Upper lobe of left lung (tissue), 6 donors: ENCODE measurements at regions not wholly inside any gene's neighbourhood (a gene's known extent, or its start where the extent isn't known, plus 50 kb on each side); places are given as distances from the start of the nearest gene placed in this dataset.
"Not testable (repeated sequence)": the region's sequence is repeated elsewhere in the genome, so short reads cannot be mapped to it uniquely, and the experiment has no call there.

ENCODE experiments used
- ATAC-seq, 2 donors: fragments of 200-7000 bp; cut with Tn5 transposase; one replicate each; pipeline ENCODE4 v1.9.1; 2022; ENCODE audit warnings: mild to moderate bottlenecking in 2 of 2, moderate library complexity in 2 of 2; ENCODE audit not compliant: low FRiP score in 2 of 2
- DNase-seq, 2 donors: peaks; one replicate each; pipeline ENCODE4 v3.0.0-alpha.2; 2019 to 2020
- H3K27ac ChIP-seq, 4 donors: fragments of 200-600 bp; sonication (generic); one replicate each; pipeline ENCODE4 v1.5.1; 2016 to 2019
- H3K27me3 ChIP-seq, 4 donors: fragments of 200-600 bp; sonication (generic); one replicate each; pipeline ENCODE4 v1.5.1; 2017 to 2019
- H3K36me3 ChIP-seq, 4 donors: fragments of 200-600 bp; sonication (generic); one replicate each; pipeline ENCODE4 v1.5.1; 2016 to 2019
- H3K4me1 ChIP-seq, 4 donors: fragments of 200-600 bp; sonication (generic); one replicate each; pipeline ENCODE4 v1.5.1; 2018 to 2019
- H3K4me3 ChIP-seq, 4 donors: fragments of 200-600 bp; sonication (generic); one replicate each; pipeline ENCODE4 v1.5.1; 2017 to 2019; ENCODE audit warnings: mild to moderate bottlenecking in 2 of 4, moderate library complexity in 1 of 4
- H3K9me3 ChIP-seq, 4 donors: fragments of 200-600 bp; sonication (generic); one replicate each; pipeline ENCODE4 v1.5.1; 2018 to 2019
- EP300 ChIP-seq, 4 donors: sonication (generic); formaldehyde crosslinking; IDR thresholded peaks; one replicate each; pipeline ENCODE4 v1.5.1; 2017; ENCODE audit warnings: antibody characterized with exemption in 4 of 4, control low read depth in 2 of 4
- POLR2A ChIP-seq, 4 donors: fragments of 450-650 bp; IDR thresholded peaks; one replicate each; pipeline ENCODE4 v1.5.1; 2016 to 2017; ENCODE audit warnings: antibody characterized with exemption in 4 of 4, mild to moderate bottlenecking in 2 of 4
- POLR2AphosphoS5 ChIP-seq, 2 donors: sonication (generic); formaldehyde crosslinking; IDR thresholded peaks; one replicate each; pipeline ENCODE4 v1.5.1; 2017; ENCODE audit warnings: antibody characterized with exemption in 2 of 2
- WGBS, 2 donors: methylation state at CpG; one replicate each; pipeline ENCODE4 v1.1.5; 2017 to 2018; 5-methylcytosine and 5-hydroxymethylcytosine counted together
- TF ChIP-seq, protein P1 (sequence below), 6 experiments: fragments of 450-650 bp in 4 of 6; fragments of 200-600 bp in 2 of 6; sonication (generic) in 2 of 6; IDR thresholded peaks; one replicate each; pipeline ENCODE4 v1.5.1; 2016 to 2019; ENCODE audit warnings: antibody characterized with exemption in 6 of 6
- donor health status: DM: no; HTN: no; CAD: no; lungs with moderate emphysema.
- donor health status: DM: no; HTN: yes; CAD: no; lungs with severe emphysema.

DNA sequence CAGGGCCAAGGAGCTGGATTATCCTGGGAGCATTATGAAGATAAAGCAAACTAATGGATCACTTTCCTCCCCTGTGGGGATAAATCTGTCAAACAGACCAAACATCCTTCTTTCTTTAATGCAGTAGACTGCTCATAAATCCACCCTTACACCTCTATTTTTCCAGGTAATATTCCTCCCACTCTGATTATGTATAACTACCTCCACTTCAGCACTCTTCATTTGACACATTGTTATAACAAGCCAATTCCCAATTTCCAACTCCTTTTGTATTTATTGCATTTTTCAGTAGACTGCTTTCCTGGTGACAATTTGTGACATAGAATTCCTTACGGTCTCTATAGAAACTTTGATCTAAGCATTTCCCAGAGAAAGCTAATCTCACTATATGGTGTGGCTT lies 115.0 kb upstream of the PRKG2 start:
- Histone ChIP-seq H3K27me3 (no peaks in the 10 kb centered on the region), H3K27ac (no peak overlapping the region), H3K36me3 (no peaks in the 10 kb centered on the region), H3K4me3 (no peak overlapping the region), H3K4me1 (no peaks in the 10 kb centered on the region), H3K9me3 (no peaks in the 10 kb centered on the region)
- TF ChIP-seq, protein P1, sequence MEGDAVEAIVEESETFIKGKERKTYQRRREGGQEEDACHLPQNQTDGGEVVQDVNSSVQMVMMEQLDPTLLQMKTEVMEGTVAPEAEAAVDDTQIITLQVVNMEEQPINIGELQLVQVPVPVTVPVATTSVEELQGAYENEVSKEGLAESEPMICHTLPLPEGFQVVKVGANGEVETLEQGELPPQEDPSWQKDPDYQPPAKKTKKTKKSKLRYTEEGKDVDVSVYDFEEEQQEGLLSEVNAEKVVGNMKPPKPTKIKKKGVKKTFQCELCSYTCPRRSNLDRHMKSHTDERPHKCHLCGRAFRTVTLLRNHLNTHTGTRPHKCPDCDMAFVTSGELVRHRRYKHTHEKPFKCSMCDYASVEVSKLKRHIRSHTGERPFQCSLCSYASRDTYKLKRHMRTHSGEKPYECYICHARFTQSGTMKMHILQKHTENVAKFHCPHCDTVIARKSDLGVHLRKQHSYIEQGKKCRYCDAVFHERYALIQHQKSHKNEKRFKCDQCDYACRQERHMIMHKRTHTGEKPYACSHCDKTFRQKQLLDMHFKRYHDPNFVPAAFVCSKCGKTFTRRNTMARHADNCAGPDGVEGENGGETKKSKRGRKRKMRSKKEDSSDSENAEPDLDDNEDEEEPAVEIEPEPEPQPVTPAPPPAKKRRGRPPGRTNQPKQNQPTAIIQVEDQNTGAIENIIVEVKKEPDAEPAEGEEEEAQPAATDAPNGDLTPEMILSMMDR (IDR thresholded peaks at IDR 0.05), result no peak
- TF ChIP-seq EP300 (IDR thresholded peaks at IDR 0.05) (no peak), POLR2AphosphoS5 (IDR thresholded peaks at IDR 0.05) (no peak), POLR2A (IDR thresholded peaks at IDR 0.05) (no peak)
- 54 to 55% methylated on average over 1 of the region's 1 CpG for WGBS, 2 donors
- no peak for DNase-seq
- no peak for ATAC-seq

DNA sequence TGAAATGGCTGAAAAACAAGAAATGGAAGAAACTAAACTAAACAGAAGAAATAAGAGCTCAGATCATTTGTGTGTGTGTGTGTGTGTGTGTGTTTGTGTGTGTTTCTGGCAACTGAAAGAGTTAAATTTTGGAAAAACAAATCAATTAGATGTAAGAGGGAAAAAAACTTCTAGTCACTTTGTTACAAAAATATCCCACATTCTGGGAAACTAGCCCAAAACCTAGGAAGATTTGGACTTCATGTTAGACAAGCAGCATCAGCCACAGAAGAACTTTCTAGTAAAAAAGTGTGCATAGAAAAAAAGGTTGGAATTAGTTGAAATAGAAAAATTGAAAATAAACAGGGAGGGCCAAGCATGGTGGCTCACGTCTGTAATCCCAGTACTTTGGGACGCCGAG lies 111.6 kb upstream of the PRKG2 start:
- TF ChIP-seq POLR2AphosphoS5 (IDR thresholded peaks at IDR 0.05), result no peak
- TF ChIP-seq EP300 (IDR thresholded peaks at IDR 0.05), result no peak
- TF ChIP-seq POLR2A (IDR thresholded peaks at IDR 0.05), result no peak
- TF ChIP-seq, protein P1 (IDR thresholded peaks at IDR 0.05), result no peak
- Histone ChIP-seq H3K36me3 (no peaks in the 10 kb centered on the region), H3K4me1 (no peaks in the 10 kb centered on the region), H3K27me3 (no peaks in the 10 kb centered on the region), H3K4me3 (no peak overlapping the region), H3K27ac (no peak overlapping the region), H3K9me3 (no peaks in the 10 kb centered on the region)
- ATAC-seq (no peak), DNase-seq (no peak)
- 74 to 88% methylated on average over 3 of the region's 3 CpGs for WGBS, 2 donors

DNA sequence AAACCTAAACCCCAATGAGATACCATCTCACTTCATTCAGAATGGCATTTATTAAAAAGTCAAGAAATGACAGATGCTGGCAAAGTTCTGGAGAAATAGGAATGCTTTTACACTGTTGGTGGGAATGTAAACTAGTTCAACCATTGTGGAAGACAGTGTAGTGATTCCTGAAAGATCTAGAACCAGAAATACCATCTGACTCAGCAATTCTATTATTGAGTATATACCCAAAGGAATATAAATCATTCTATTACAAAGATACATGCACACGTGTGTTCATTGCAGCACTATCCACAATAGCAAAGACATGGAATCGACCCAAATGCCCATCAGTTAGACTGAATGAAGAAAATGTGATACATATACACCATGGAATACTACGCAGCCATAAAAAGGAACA lies 109.6 kb upstream of the PRKG2 start:
- not testable (repeated sequence) for ATAC-seq, H3K9me3 ChIP-seq, H3K27ac ChIP-seq, H3K4me3 ChIP-seq, H3K36me3 ChIP-seq, DNase-seq, H3K4me1 ChIP-seq, H3K27me3 ChIP-seq
- 88 to 90% methylated on average over 3 of the region's 3 CpGs for WGBS, 2 donors

DNA sequence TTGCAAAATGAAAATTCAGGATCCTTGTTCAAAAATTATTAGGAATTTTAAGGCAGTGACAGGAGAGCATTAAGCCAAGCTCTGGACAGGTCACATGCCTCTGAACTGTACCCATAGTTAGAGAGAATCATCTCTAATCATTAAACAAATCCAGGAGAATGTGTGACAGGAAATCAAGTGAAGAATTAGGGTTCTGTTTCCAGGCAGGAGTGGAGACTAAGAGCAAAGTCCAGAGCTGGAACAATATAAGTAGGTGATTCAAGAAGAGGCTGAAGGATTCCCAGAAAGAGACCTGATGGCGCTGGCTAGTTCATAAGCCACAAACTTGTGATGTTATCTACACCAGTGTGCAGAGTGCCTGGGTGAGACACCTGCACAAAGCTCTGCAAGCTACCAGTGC lies 104.6 kb upstream of the PRKG2 start:
- WGBS, 2 donors, result 79 to 100% methylated on average over 1 of the region's 1 CpG
- no peak for DNase-seq
- Histone ChIP-seq H3K27me3 (no peaks in the 10 kb centered on the region), H3K4me1 (no peaks in the 10 kb centered on the region), H3K4me3 (no peak overlapping the region), H3K9me3 (no peaks in the 10 kb centered on the region), H3K27ac (no peak overlapping the region), H3K36me3 (no peaks in the 10 kb centered on the region)
- TF ChIP-seq EP300 (IDR thresholded peaks at IDR 0.05) (no peak), POLR2AphosphoS5 (IDR thresholded peaks at IDR 0.05) (no peak), POLR2A (IDR thresholded peaks at IDR 0.05) (no peak)
- TF ChIP-seq, protein P1 (IDR thresholded peaks at IDR 0.05), result no peak
- ATAC-seq, result no peak

DNA sequence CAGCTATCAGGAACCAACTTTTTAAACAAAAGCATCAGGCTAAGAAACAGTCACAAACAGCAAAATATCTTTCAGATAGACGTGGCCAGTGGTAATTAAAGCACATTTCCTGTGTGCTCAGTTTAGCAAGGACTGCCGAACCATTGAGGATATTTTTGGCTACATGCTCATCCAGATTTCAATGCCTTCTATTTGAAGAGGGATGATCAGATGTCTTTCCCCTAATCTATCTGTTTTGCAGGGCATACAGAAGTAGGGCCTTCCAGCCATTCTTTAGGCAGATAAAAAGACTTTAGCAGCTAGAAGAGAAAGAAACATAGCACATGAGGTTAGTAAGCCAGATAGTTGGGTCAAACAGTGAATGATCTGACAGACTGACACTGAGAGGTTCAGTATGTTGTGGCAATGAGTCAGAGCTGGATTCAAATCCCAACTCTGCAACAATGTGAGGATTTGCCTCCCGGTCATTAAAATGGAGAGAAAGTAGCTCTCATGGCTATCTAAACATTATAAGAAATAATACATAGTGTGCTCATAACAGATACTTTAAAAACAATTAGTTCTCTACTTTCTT lies 100.0 kb upstream of the PRKG2 start:
- DNase-seq (no peak), ATAC-seq (peak; percentile 13 to 17)
- Histone ChIP-seq H3K36me3 (no peaks in the 10 kb centered on the region), H3K4me1 (no peaks in the 10 kb centered on the region), H3K27me3 (no peaks in the 10 kb centered on the region), H3K4me3 (no peak overlapping the region), H3K27ac (peak overlapping the region in 2 of 4 donors; percentile 13 to 44), H3K9me3 (no peaks in the 10 kb centered on the region)
- WGBS, 2 donors, result 27 to 32% methylated on average over 3 of the region's 3 CpGs
- peak in 1 of 2 donors; percentile 15 for TF ChIP-seq POLR2AphosphoS5 (IDR thresholded peaks at IDR 0.05)
- no peak for TF ChIP-seq EP300 (IDR thresholded peaks at IDR 0.05)

DNA sequence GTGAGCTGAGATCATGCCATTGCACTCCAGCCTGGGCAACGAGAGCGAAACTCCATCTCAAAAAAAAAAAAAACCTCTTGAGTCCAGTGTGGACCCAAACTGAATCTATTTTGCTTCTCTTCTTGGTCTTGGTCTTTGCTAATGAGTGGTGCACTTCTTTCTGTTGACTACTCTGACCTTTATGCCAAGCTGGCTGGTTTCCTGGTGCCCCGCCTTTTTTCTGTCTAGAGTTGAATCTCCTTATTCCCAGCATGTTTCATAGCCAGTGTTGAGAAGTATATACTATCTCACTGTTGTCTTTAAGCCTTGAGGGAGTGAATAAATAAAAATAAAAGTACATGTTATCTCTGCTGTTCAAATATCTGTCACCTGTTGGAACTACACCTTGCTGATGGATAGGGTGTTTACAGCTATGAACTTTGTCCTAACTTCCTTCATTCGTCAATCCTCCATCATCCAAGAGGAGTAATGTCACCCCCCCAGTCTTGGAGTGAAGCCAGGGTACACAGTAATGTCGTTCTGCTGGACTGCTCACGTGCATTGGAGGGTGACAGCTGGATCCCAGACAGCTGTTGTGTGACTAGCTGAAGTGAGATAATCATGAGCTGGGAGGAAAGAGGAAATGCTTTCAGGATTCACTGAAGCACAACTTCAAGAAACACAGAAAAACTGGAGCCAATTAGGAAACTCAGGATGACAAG lies 99.3 kb upstream of the PRKG2 start:
- TF ChIP-seq EP300 (IDR thresholded peaks at IDR 0.05) (peak in 2 of 4 donors; percentile 50 to 80), POLR2A (IDR thresholded peaks at IDR 0.05) (no peak), POLR2AphosphoS5 (IDR thresholded peaks at IDR 0.05) (peak; percentile 80 to 85)
- no peaks in the 10 kb centered on the region for H3K36me3 ChIP-seq
- 47% methylated on average over 6 of the region's 6 CpGs for WGBS, 2 donors
- no peaks in the 10 kb centered on the region for H3K4me1 ChIP-seq
- H3K9me3 ChIP-seq, result no peaks in the 10 kb centered on the region
- H3K27ac ChIP-seq, result peak overlapping the region in 3 of 4 donors; percentile 13 to 49 (median 44)
- peak in 1 of 2 donors; percentile 43 for DNase-seq
- ATAC-seq, result peak; percentile 39 to 83
- no peak overlapping the region for H3K4me3 ChIP-seq
- no peaks in the 10 kb centered on the region for H3K27me3 ChIP-seq
